Heart left ventricle (tissue), 16 donors: ENCODE measurements at regions not wholly inside any gene's neighbourhood (a gene's known extent, or its start where the extent isn't known, plus 50 kb on each side); places are given as distances from the start of the nearest gene placed in this dataset.
A peak's percentile ranks its signal among the peaks of the same experiment; 100 is the strongest.

Source experiments
- ATAC-seq, 4 donors: fragments of 200-7000 bp; cut with Tn5 transposase; one replicate each; pipeline ENCODE4 v1.9.1; 2020 to 2022; ENCODE audit warnings: moderate library complexity in 4 of 4, mild to moderate bottlenecking in 3 of 4, moderate number of reproducible peaks in 1 of 4
- DNase-seq, 5 donors: peaks; one replicate each; pipeline ENCODE4 v3.0.0-alpha.2; 2020
- H3K27ac ChIP-seq, 12 donors: fragments of 200-600 bp; sonication (generic) in 4 of 12; one replicate each; pipeline versions ENCODE4 v1.5.0 to v1.8.0; 2016 to 2022; ENCODE audit warnings: mild to moderate bottlenecking in 2 of 12
- H3K27me3 ChIP-seq, 9 donors: fragments of 200-600 bp; sonication (generic) in 2 of 9; one replicate each; pipeline versions ENCODE4 v1.5.1 to v1.8.0; 2016 to 2022; ENCODE audit warnings: mild to moderate bottlenecking in 3 of 9
- H3K36me3 ChIP-seq, 9 donors: fragments of 200-600 bp; sonication (generic) in 2 of 9; one replicate each; pipeline versions ENCODE4 v1.5.0 to v1.8.0; 2018 to 2022; ENCODE audit warnings: mild to moderate bottlenecking in 2 of 9
- H3K4me1 ChIP-seq, 12 donors: fragments of 200-600 bp; sonication (generic) in 4 of 12; one replicate each; pipeline versions ENCODE4 v1.5.0 to v1.8.0; 2016 to 2022; ENCODE audit warnings: mild to moderate bottlenecking in 3 of 12
- H3K4me3 ChIP-seq, 12 donors: fragments of 200-600 bp; sonication (generic) in 4 of 12; one replicate each; pipeline versions ENCODE4 v1.5.0 to v1.8.0; 2017 to 2022; ENCODE audit warnings: mild to moderate bottlenecking in 9 of 12, moderate library complexity in 4 of 12
- H3K9me3 ChIP-seq, 12 donors: fragments of 200-600 bp; sonication (generic) in 4 of 12; one replicate each; pipeline versions ENCODE4 v1.5.0 to v1.8.0; 2016 to 2022; ENCODE audit warnings: mild to moderate bottlenecking in 1 of 12
- CTCF ChIP-seq, 12 donors: fragments of 200-600 bp; sonication (generic) in 4 of 12; IDR thresholded peaks; one replicate each; pipeline versions ENCODE4 v1.5.0 to v1.8.0; 2018 to 2022; ENCODE audit warnings: antibody characterized with exemption in 12 of 12, mild to moderate bottlenecking in 5 of 12
- POLR2A ChIP-seq, 2 donors: fragments of 450-650 bp; IDR thresholded peaks; one replicate each; pipeline ENCODE4 v1.6.1; 2017; ENCODE audit warnings: antibody characterized with exemption in 2 of 2, mild to moderate bottlenecking in 2 of 2, moderate library complexity in 2 of 2
- WGBS, 4 donors: extraction: QIAGEN DNeasy Blood & Tissue Kit in 2 of 4; methylation state at CpG; one replicate each; pipeline versions ENCODE4 v1.1.5 to v1.1.7; 2013 to 2018; 5-methylcytosine and 5-hydroxymethylcytosine counted together
- intact Hi-C, 10 donors: fragments of 100-400 bp; cut with DNase I; formaldehyde crosslinking; loops; one replicate each; pipeline versions ENCODE4 v1.11.1 to v1.14.2; 2022
- donor health status: ischemic (EF 13 %, LVEDD 7.1; RV severe dilation, severe dysfunction).
- donor health status: healthy with polysubstance abuse.
- donor health status: DM: no; HTN: yes; CAD: no.
- donor health status: DM: no; HTN: no; CAD: no.
- donor health status: ischemic (EF 25% LVEDD 6.9; RV normal size, moderate dysfunction).
- donor health status: ischemic (EF 25% LVEDD 5.7; RV mildly dilated, moderate dysfunction).
- donor health status: healthy.
- donor health status: DM: yes; HTN: yes; CAD: no.
- donor health status: ischemic (EF 35%, LVEDD 5.7; RV mildly dilated, moderate dysfunction).
- donor health status: nonischemic (EF 11% LVEDD 7.7; RV severe dilation, severe dysfunction).
- donor health status: DM: yes; HTN: yes; CAD: no.
- donor health status: PGD.
- donor health status: ischemic (EF 29% LVEDD 5.4; RV normal size, mild dysfunction).
- donor health status: nonischemic (EF 23%, LVEDD 6.1; RV moderate dilation, normal function).

DNA sequence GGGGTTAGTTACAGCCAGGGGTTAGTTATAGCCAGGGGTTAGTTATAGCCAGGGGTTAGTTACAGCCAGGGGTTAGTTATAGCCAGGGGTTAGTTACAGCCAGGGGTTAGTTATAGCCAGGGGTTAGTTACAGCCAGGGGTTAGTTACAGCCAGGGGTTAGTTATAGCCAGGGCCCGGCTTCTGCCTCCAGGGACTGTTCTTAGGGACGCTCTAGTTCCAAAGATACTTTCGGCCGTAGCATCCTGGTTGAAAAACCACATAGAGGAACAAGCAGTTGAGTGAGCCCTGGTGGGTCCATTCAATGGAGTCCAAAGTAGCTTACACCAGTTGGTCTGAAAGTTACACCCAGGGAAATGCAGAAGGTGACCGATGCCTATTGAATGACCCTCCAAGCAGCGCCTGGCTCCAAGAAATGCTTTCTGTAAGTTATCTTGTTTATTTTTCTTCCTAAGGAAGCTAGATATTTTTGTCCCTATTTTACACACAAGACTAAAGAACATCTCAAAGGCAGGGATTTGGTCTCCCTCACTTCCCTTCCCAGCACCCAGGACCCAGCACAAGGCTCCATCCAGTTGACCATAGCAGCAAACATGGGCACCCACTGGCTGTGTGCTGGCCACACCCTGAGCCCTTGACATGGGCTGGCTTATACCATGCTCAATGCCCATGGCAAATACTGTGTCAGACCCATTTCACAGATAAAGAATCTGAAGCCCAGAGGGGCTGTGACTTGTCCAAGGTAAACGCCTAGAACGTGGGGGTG is 49.7 kb upstream of the SHISAL1 start:
- H3K4me1 ChIP-seq: peaks cover 0 to 55% (median 29%) of the 10 kb centered on the region in 12 donors
- peak overlapping the region in 7 of 12 donors; percentile 59 to 86 (median 73) for H3K27ac ChIP-seq
- TF ChIP-seq POLR2A (IDR thresholded peaks at IDR 0.05) (no peak), CTCF (IDR thresholded peaks at IDR 0.05) (no peak)

More for the DNA sequence above, 49.7 kb upstream of the SHISAL1 start:
- intact Hi-C loops: loop anchor here in 1 of 10 donors (5.0 kb wide), 1 partner anchor 135 kb away; the partner anchor contains the start of gene RTL6
- peaks cover 0 to 2% (median 0%) of the 10 kb centered on the region in 9 donors for H3K27me3 ChIP-seq
- no peaks in the 10 kb centered on the region for H3K9me3 ChIP-seq
- no peak overlapping the region for H3K4me3 ChIP-seq
- 76 to 88% (median 80%) methylated on average over 4 to 8 of the region's 8 CpGs for WGBS, 4 donors
- peak in 1 of 5 donors; percentile 33 for DNase-seq
- no peak for ATAC-seq
- H3K36me3 ChIP-seq: no peaks in the 10 kb centered on the region
